ENCODE measurements at regions not wholly inside any gene's neighbourhood (a gene's known extent, or its start where the extent isn't known, plus 50 kb on each side); places are given as distances from the start of the nearest gene placed in this dataset.

- TF ChIP-seq POLR2A (IDR thresholded peaks at IDR 0.05) (no peak), EP300 (IDR thresholded peaks at IDR 0.05) (no peak), CTCF (IDR thresholded peaks at IDR 0.05) (no peak), POLR2AphosphoS5 (IDR thresholded peaks at IDR 0.05) (no peak)
Observed at GRCh38 chr20:46810448-46811223, 84.0 kb upstream of the EYA2 start.
